ENCODE measurements at regions not wholly inside any gene's neighbourhood (a gene's known extent, or its start where the extent isn't known, plus 50 kb on each side); places are given as distances from the start of the nearest gene placed in this dataset.

DNA sequence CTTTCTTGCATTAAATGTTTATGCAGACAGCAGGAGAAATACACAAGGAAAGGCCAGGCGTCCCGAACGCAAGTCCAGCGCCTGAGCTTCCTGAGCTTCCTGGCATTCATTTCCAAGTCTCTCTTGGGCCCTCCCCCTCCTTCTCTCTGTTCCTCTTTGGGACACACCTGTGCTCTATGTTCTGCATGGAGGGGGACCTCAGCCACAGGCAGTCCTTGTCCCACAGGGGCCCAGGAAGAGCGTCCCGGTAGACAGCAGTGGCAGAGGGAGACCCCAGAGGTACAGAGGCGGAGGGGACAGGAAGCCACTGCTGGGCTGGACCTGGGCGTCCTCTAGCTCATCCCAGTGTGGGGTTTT lies 221.3 kb downstream of the C9orf50 start:
- Histone ChIP-seq H3K4me1 (no peaks in the 10 kb centered on the region), H3K4me3 (no peak overlapping the region), H3K27me3 (peaks cover 0 to 3% (median 0%) of the 10 kb centered on the region in 3 donors), H3K9me3 (no peaks in the 10 kb centered on the region), H3K36me3 (no peaks in the 10 kb centered on the region), H3K27ac (no peak overlapping the region)
- intact Hi-C loops (cut with DNase I; ENCODE audit: low total_unique reads) (no loop called here), in situ Hi-C loops (cut with MboI; ENCODE audit: low sequenced_read_pairs in 4 of 4) (no loop called here)
- DNase-seq (no peak), ATAC-seq (no peak)
- TF ChIP-seq, protein P1, sequence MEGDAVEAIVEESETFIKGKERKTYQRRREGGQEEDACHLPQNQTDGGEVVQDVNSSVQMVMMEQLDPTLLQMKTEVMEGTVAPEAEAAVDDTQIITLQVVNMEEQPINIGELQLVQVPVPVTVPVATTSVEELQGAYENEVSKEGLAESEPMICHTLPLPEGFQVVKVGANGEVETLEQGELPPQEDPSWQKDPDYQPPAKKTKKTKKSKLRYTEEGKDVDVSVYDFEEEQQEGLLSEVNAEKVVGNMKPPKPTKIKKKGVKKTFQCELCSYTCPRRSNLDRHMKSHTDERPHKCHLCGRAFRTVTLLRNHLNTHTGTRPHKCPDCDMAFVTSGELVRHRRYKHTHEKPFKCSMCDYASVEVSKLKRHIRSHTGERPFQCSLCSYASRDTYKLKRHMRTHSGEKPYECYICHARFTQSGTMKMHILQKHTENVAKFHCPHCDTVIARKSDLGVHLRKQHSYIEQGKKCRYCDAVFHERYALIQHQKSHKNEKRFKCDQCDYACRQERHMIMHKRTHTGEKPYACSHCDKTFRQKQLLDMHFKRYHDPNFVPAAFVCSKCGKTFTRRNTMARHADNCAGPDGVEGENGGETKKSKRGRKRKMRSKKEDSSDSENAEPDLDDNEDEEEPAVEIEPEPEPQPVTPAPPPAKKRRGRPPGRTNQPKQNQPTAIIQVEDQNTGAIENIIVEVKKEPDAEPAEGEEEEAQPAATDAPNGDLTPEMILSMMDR (IDR thresholded peaks at IDR 0.05 in 4 of 5, conservative IDR thresholded peaks at IDR 0.05 in 1 of 5) = no peak
- TF ChIP-seq POLR2A (IDR thresholded peaks at IDR 0.05) = no peak

DNA sequence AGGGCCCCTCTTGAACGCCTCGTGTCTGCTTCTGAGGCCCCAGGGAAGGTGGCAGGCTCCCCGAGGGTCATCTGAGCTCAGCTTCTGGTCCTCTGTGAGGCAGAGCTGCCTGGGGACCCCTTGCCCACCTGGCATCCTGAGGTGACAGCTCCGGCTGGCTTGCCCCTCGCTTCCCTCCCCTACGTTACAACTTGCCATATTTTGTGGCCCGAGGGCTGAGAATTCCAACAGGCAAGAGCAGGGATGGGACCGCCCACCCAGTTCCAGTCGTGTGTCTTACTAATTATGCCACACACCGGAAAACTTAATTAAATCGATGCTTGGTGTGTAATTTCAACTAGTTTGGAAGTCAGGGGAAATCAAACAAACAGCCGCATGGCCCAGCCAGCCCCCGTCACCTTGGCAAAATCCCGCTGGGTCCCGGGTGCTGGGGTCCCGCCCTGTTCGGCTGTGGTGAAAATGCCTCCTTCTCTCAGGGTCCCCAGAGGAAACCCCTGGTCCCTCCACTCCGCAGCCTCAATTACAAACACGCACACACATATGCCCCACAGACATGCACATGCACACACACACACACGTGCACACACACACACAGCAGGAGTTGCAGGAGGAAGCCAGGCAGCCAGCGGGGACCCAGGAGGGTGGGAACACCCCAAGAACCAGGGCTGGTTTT lies 221.0 kb upstream of the IER5L start:
- no peak overlapping the region for H3K4me3 ChIP-seq
- H3K27me3 ChIP-seq = peaks cover 0 to 7% (median 0%) of the 10 kb centered on the region in 3 donors
- no peak for TF ChIP-seq POLR2A (IDR thresholded peaks at IDR 0.05)
- TF ChIP-seq, protein P1 (IDR thresholded peaks at IDR 0.05 in 4 of 5, conservative IDR thresholded peaks at IDR 0.05 in 1 of 5) = no peak
- in situ Hi-C loops (cut with MboI; ENCODE audit: low sequenced_read_pairs in 4 of 4) = no loop called here
- DNase-seq = peak in 1 of 2 donors; percentile 6
- H3K36me3 ChIP-seq = no peaks in the 10 kb centered on the region
- ATAC-seq = no peak
- H3K27ac ChIP-seq = no peak overlapping the region
- intact Hi-C loops (cut with DNase I; ENCODE audit: low total_unique reads) = no loop called here
- H3K4me1 ChIP-seq = no peaks in the 10 kb centered on the region
- no peaks in the 10 kb centered on the region for H3K9me3 ChIP-seq

GRCh38 chr9:129398101-129398960 lies 220.3 kb upstream of the IER5L start:
- peak in 1 of 2 donors; percentile 5 for DNase-seq
- TF ChIP-seq, protein P1 (IDR thresholded peaks at IDR 0.05 in 4 of 5, conservative IDR thresholded peaks at IDR 0.05 in 1 of 5) = no peak
- TF ChIP-seq POLR2A (IDR thresholded peaks at IDR 0.05) = no peak

DNA sequence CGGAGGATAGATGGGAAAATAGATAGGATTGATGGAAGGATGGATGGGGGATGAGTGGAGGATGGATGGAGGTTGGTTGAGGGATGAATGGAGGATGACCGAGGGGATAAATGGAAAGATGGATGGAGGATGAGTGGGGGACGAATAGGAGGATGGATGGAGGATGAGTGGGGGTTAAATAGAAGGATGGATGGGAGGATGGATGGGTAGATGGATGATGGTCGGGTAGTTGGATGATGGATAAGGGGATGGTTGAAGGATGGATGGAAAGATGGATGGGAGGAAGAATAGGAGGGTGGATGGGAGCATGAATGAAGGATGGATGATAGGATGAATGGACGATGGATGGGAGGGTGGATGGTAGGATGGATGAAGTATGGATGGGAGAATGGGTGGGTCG lies 219.3 kb upstream of the IER5L start:
- H3K9me3 ChIP-seq = no peaks in the 10 kb centered on the region
- H3K27me3 ChIP-seq = peaks cover 0 to 7% (median 0%) of the 10 kb centered on the region in 3 donors
- in situ Hi-C loops (cut with MboI; ENCODE audit: low sequenced_read_pairs in 4 of 4) = no loop called here
- no peaks in the 10 kb centered on the region for H3K4me1 ChIP-seq
- no peak overlapping the region for H3K27ac ChIP-seq
- H3K36me3 ChIP-seq = no peaks in the 10 kb centered on the region
- H3K4me3 ChIP-seq = no peak overlapping the region
- ATAC-seq (no peak), DNase-seq (no peak)
- intact Hi-C loops (cut with DNase I; ENCODE audit: low total_unique reads) = no loop called here
- TF ChIP-seq POLR2A (IDR thresholded peaks at IDR 0.05) = no peak
- TF ChIP-seq, protein P1 (IDR thresholded peaks at IDR 0.05 in 4 of 5, conservative IDR thresholded peaks at IDR 0.05 in 1 of 5) = no peak

More at GRCh38 chr9:129398101-129398960, 220.3 kb upstream of the IER5L start:
- Histone ChIP-seq H3K27me3 (peaks cover 0 to 7% (median 0%) of the 10 kb centered on the region in 3 donors), H3K9me3 (no peaks in the 10 kb centered on the region), H3K36me3 (no peaks in the 10 kb centered on the region), H3K27ac (no peak overlapping the region), H3K4me1 (no peaks in the 10 kb centered on the region), H3K4me3 (no peak overlapping the region)
- in situ Hi-C loops (cut with MboI; ENCODE audit: low sequenced_read_pairs in 4 of 4) = no loop called here
- ATAC-seq = no peak
- intact Hi-C loops (cut with DNase I; ENCODE audit: low total_unique reads) = no loop called here
